Thymus (tissue), 11 donors: ENCODE measurements at regions not wholly inside any gene's neighbourhood (a gene's known extent, or its start where the extent isn't known, plus 50 kb on each side); places are given as distances from the start of the nearest gene placed in this dataset.

Experiments
- DNase-seq, 9 donors: peaks; one replicate each; pipeline ENCODE4 v3.0.0-alpha.2; 2013; ENCODE audit warnings: low spot score in 9 of 9, low read depth in 6 of 9, missing footprints in 1 of 9
- H3K27ac ChIP-seq, 2 donors: one replicate each; pipeline ENCODE4 v1.5.1; 2013; ENCODE audit warnings: control low read depth in 1 of 2, low read depth in 1 of 2, low read length in 1 of 2, mild to moderate bottlenecking in 1 of 2, moderate library complexity in 1 of 2
- H3K27me3 ChIP-seq, 2 donors: one replicate each; pipeline ENCODE4 v1.5.1; 2013; ENCODE audit warnings: low read length in 1 of 2; ENCODE audit not compliant: control insufficient read depth in 2 of 2, insufficient read depth in 1 of 2
- H3K36me3 ChIP-seq, 2 donors: one replicate each; pipeline ENCODE4 v1.5.1; 2013; ENCODE audit warnings: low read length in 1 of 2, mild to moderate bottlenecking in 1 of 2, moderate library complexity in 1 of 2; ENCODE audit not compliant: control insufficient read depth in 2 of 2, insufficient read depth in 2 of 2
- H3K4me1 ChIP-seq, 2 donors: one replicate each; pipeline ENCODE4 v1.5.1; 2013; ENCODE audit warnings: low read length in 2 of 2; ENCODE audit not compliant: control insufficient read depth in 2 of 2, insufficient read depth in 2 of 2
- H3K4me3 ChIP-seq, 2 donors: one replicate each; pipeline ENCODE4 v1.5.1; 2013; ENCODE audit warnings: low read length in 2 of 2, control low read depth in 1 of 2, mild to moderate bottlenecking in 1 of 2
- H3K9me3 ChIP-seq, 2 donors: one replicate each; pipeline ENCODE4 v1.5.1; 2013; ENCODE audit warnings: low read length in 1 of 2, mild to moderate bottlenecking in 1 of 2; ENCODE audit not compliant: control insufficient read depth in 2 of 2, insufficient read depth in 1 of 2
- WGBS: extraction: QIAGEN DNeasy Blood & Tissue Kit; methylation state at CpG from one replicate; pipeline ENCODE4 v1.1.7; 2013; 5-methylcytosine and 5-hydroxymethylcytosine counted together
- donor health status: healthy.

- no peaks in the 10 kb centered on the region for H3K27me3 ChIP-seq
- H3K36me3 ChIP-seq = no peaks in the 10 kb centered on the region
- H3K27ac ChIP-seq = no peak overlapping the region
- no peak for DNase-seq
- WGBS = 29% methylated on average over 5 of the region's 5 CpGs
- H3K4me3 ChIP-seq = no peak overlapping the region
- no peaks in the 10 kb centered on the region for H3K4me1 ChIP-seq
- no peaks in the 10 kb centered on the region for H3K9me3 ChIP-seq
Measured at GRCh38 chr18:67266246-67267237, 250.0 kb downstream of the DSEL start.

GRCh38 chr18:67265464-67266245 is 250.9 kb downstream of the DSEL start:
- Histone ChIP-seq H3K4me1 (no peaks in the 10 kb centered on the region), H3K36me3 (no peaks in the 10 kb centered on the region), H3K27me3 (no peaks in the 10 kb centered on the region), H3K9me3 (no peaks in the 10 kb centered on the region), H3K27ac (no peak overlapping the region), H3K4me3 (no peak overlapping the region)
- DNase-seq = peak in 1 of 9 donors; percentile 34
- 21% methylated on average over 5 of the region's 5 CpGs for WGBS

GRCh38 chr18:67261931-67262552 is 254.5 kb downstream of the DSEL start:
- 87% methylated on average over 3 of the region's 3 CpGs for WGBS
- Histone ChIP-seq H3K4me1 (no peaks in the 10 kb centered on the region), H3K9me3 (no peaks in the 10 kb centered on the region), H3K27ac (no peak overlapping the region), H3K4me3 (no peak overlapping the region), H3K27me3 (no peaks in the 10 kb centered on the region), H3K36me3 (no peaks in the 10 kb centered on the region)
- DNase-seq = peak in 1 of 9 donors; percentile 4

GRCh38 chr18:67260841-67261240 is 255.7 kb downstream of the DSEL start:
- H3K27me3 ChIP-seq = no peaks in the 10 kb centered on the region
- H3K4me3 ChIP-seq = no peak overlapping the region
- H3K27ac ChIP-seq = no peak overlapping the region
- WGBS = 89% methylated on average over 5 of the region's 5 CpGs
- no peaks in the 10 kb centered on the region for H3K4me1 ChIP-seq
- no peaks in the 10 kb centered on the region for H3K36me3 ChIP-seq
- no peak for DNase-seq
- H3K9me3 ChIP-seq = no peaks in the 10 kb centered on the region

- DNase-seq = no peak
- no peaks in the 10 kb centered on the region for H3K4me1 ChIP-seq
- H3K27ac ChIP-seq = no peak overlapping the region
- peaks cover 0 to 1% of the 10 kb centered on the region in 2 donors for H3K9me3 ChIP-seq
- H3K36me3 ChIP-seq = no peaks in the 10 kb centered on the region
- no peaks in the 10 kb centered on the region for H3K27me3 ChIP-seq
- H3K4me3 ChIP-seq = no peak overlapping the region
- WGBS = 97% methylated on average over 9 of the region's 9 CpGs
Measured at GRCh38 chr18:67250776-67251424, 265.6 kb downstream of the DSEL start.

GRCh38 chr18:67243799-67244587 is 272.5 kb downstream of the DSEL start:
- no peaks in the 10 kb centered on the region for H3K27me3 ChIP-seq
- H3K36me3 ChIP-seq = no peaks in the 10 kb centered on the region
- DNase-seq = peak in 2 of 9 donors; percentile 2 to 22
- H3K9me3 ChIP-seq = no peaks in the 10 kb centered on the region
- WGBS = 15% methylated on average over 3 of the region's 3 CpGs
- H3K4me3 ChIP-seq = no peak overlapping the region
- H3K27ac ChIP-seq = no peak overlapping the region
- no peaks in the 10 kb centered on the region for H3K4me1 ChIP-seq

- WGBS = 97% methylated on average over 3 of the region's 3 CpGs
- no peaks in the 10 kb centered on the region for H3K27me3 ChIP-seq
- no peak overlapping the region for H3K27ac ChIP-seq
- no peaks in the 10 kb centered on the region for H3K9me3 ChIP-seq
- no peaks in the 10 kb centered on the region for H3K36me3 ChIP-seq
- no peaks in the 10 kb centered on the region for H3K4me1 ChIP-seq
- DNase-seq = no peak
- H3K4me3 ChIP-seq = no peak overlapping the region
Measured at GRCh38 chr18:67242001-67242400, 274.5 kb downstream of the DSEL start.

GRCh38 chr18:67241299-67241698 is 275.2 kb downstream of the DSEL start:
- DNase-seq = peak in 1 of 9 donors; percentile 10
- 15% methylated on average over 1 of the region's 1 CpG for WGBS
- H3K9me3 ChIP-seq = no peaks in the 10 kb centered on the region
- H3K36me3 ChIP-seq = no peaks in the 10 kb centered on the region
- H3K4me1 ChIP-seq = no peaks in the 10 kb centered on the region
- no peak overlapping the region for H3K27ac ChIP-seq
- no peaks in the 10 kb centered on the region for H3K27me3 ChIP-seq
- no peak overlapping the region for H3K4me3 ChIP-seq
